Endodermal cell (in vitro differentiated cells): ENCODE measurements at regions not wholly inside any gene's neighbourhood (a gene's known extent, or its start where the extent isn't known, plus 50 kb on each side); places are given as distances from the start of the nearest gene placed in this dataset.

Experiments
- DNase-seq: peaks from one replicate; pipeline ENCODE4 v3.0.0-alpha.2; 2017
- H3K27ac ChIP-seq: 2 replicates; pipeline ENCODE4 v1.5.1; 2013; ENCODE audit warnings: mild to moderate bottlenecking, low read depth, low read length, moderate library complexity
- H3K27me3 ChIP-seq: 2 replicates; pipeline ENCODE4 v1.6.1; 2013; ENCODE audit warnings: mild to moderate bottlenecking, low read length, moderate library complexity; ENCODE audit not compliant: insufficient read depth, control insufficient read depth, poor library complexity, severe bottlenecking
- H3K36me3 ChIP-seq: 2 replicates; pipeline ENCODE4 v1.7.0; 2013; ENCODE audit warnings: mild to moderate bottlenecking, low read length, moderate library complexity; ENCODE audit not compliant: control insufficient read depth, insufficient read depth
- H3K4me1 ChIP-seq: one replicate; pipeline ENCODE4 v1.7.0; 2013; ENCODE audit warnings: low read length; ENCODE audit not compliant: control insufficient read depth, insufficient read depth
- H3K4me3 ChIP-seq: 2 replicates; pipeline ENCODE4 v1.5.1; 2013; ENCODE audit warnings: mild to moderate bottlenecking, low read length, moderate library complexity
- H3K9ac ChIP-seq: 2 replicates; pipeline ENCODE4 v1.6.1; 2013; ENCODE audit warnings: mild to moderate bottlenecking, low read length, moderate library complexity; ENCODE audit not compliant: poor library complexity, severe bottlenecking; ENCODE audit errors: extremely low read depth
- H3K9me3 ChIP-seq: 2 replicates; pipeline ENCODE4 v1.6.1; 2013; ENCODE audit warnings: mild to moderate bottlenecking, low read length, moderate library complexity; ENCODE audit not compliant: control insufficient read depth
- H3K27ac Mint-ChIP-seq: 2 replicates; pipeline ENCODE4 v1.8.0; 2020; ENCODE audit warnings: mixed read lengths
- H3K27me3 Mint-ChIP-seq: 2 replicates; pipeline ENCODE4 v1.8.0; 2021; ENCODE audit warnings: mild to moderate bottlenecking, mixed read lengths; ENCODE audit not compliant: insufficient read depth
- H3K36me3 Mint-ChIP-seq: 2 replicates; pipeline ENCODE4 v1.8.0; 2020; ENCODE audit warnings: low read depth, mixed read lengths
- H3K4me1 Mint-ChIP-seq: 2 replicates; pipeline ENCODE4 v1.8.0; 2020; ENCODE audit warnings: mixed read lengths
- H3K4me3 Mint-ChIP-seq: 2 replicates; pipeline ENCODE4 v1.8.0; 2020; ENCODE audit warnings: mild to moderate bottlenecking, moderate library complexity, mixed read lengths
- H3K9me3 Mint-ChIP-seq: 2 replicates; pipeline ENCODE4 v1.8.0; 2020; ENCODE audit warnings: mild to moderate bottlenecking, mixed read lengths
- CTCF ChIP-seq: fragments of 200-600 bp; sonication (generic); conservative IDR thresholded peaks from 2 replicates; pipeline ENCODE4 v1.5.0; 2021; ENCODE audit warnings: antibody characterized with exemption, mild to moderate bottlenecking
- WGBS, 2 experiments: methylation state at CpG; one replicate each; pipeline versions ENCODE4 v1.1.5 to v1.1.7; 2013; ENCODE audit warnings: missing lambda C conversion rate in 2 of 2, mixed read lengths in 1 of 2; ENCODE audit not compliant: insufficient coverage in 1 of 2, insufficient read length in 1 of 2; 5-methylcytosine and 5-hydroxymethylcytosine counted together

- H3K36me3 Mint-ChIP-seq: no peaks in the 10 kb centered on the region
- DNase-seq: no peak
- peaks cover 6% of the 10 kb centered on the region for H3K4me1 Mint-ChIP-seq
These were observed 333.0 kb downstream of the NSUN3 start for GRCh38 chr3:94395851-94396250.

GRCh38 chr3:94398036-94398435 lies 335.2 kb downstream of the NSUN3 start:
- Histone ChIP-seq H3K4me1 (peaks cover 5% of the 10 kb centered on the region), H3K36me3 (no peaks in the 10 kb centered on the region), H3K4me3 (no peak overlapping the region), H3K27me3 (no peaks in the 10 kb centered on the region), H3K9ac (no peak overlapping the region), H3K9me3 (no peaks in the 10 kb centered on the region), H3K27ac (no peak overlapping the region)
- Mint-ChIP-seq H3K36me3 (no peaks in the 10 kb centered on the region), H3K27ac (no peak overlapping the region), H3K9me3 (no peaks in the 10 kb centered on the region), H3K4me1 (peaks cover 6% of the 10 kb centered on the region), H3K4me3 (no peak overlapping the region), H3K27me3 (no peaks in the 10 kb centered on the region)
- DNase-seq: no peak
- WGBS, 2 experiments: 83% methylated on average over 1 of the region's 1 CpG; no CpG with 5 or more reads in 1 of the 2 experiments
- no peak for TF ChIP-seq CTCF

More at GRCh38 chr3:94395851-94396250, 333.0 kb downstream of the NSUN3 start:
- no peak overlapping the region for H3K9ac ChIP-seq
- no peaks in the 10 kb centered on the region for H3K9me3 ChIP-seq
- H3K27me3 ChIP-seq: no peaks in the 10 kb centered on the region
- peaks cover 5% of the 10 kb centered on the region for H3K4me1 ChIP-seq
- no peak overlapping the region for H3K27ac Mint-ChIP-seq
- no peak overlapping the region for H3K4me3 Mint-ChIP-seq
- no peaks in the 10 kb centered on the region for H3K27me3 Mint-ChIP-seq
- no peaks in the 10 kb centered on the region for H3K36me3 ChIP-seq
- TF ChIP-seq CTCF: no peak
- H3K4me3 ChIP-seq: no peak overlapping the region
- no peak overlapping the region for H3K27ac ChIP-seq
- no peaks in the 10 kb centered on the region for H3K9me3 Mint-ChIP-seq

GRCh38 chr3:94401466-94401865 lies 338.6 kb downstream of the NSUN3 start:
- H3K4me1 ChIP-seq: peaks cover 5% of the 10 kb centered on the region
- no peak overlapping the region for H3K4me3 Mint-ChIP-seq
- no peaks in the 10 kb centered on the region for H3K36me3 Mint-ChIP-seq
- no peak for DNase-seq
- no peaks in the 10 kb centered on the region for H3K27me3 ChIP-seq
- H3K27ac Mint-ChIP-seq: no peak overlapping the region
- peaks cover 12% of the 10 kb centered on the region for H3K4me1 Mint-ChIP-seq
- no peak for TF ChIP-seq CTCF
- H3K4me3 ChIP-seq: no peak overlapping the region
- H3K27me3 Mint-ChIP-seq: no peaks in the 10 kb centered on the region
- no peak overlapping the region for H3K9ac ChIP-seq
- H3K9me3 Mint-ChIP-seq: no peaks in the 10 kb centered on the region
- H3K9me3 ChIP-seq: no peaks in the 10 kb centered on the region
- no peak overlapping the region for H3K27ac ChIP-seq
- no peaks in the 10 kb centered on the region for H3K36me3 ChIP-seq
